ENCODE measurements at regions not wholly inside any gene's neighbourhood (a gene's known extent, or its start where the extent isn't known, plus 50 kb on each side); places are given as distances from the start of the nearest gene placed in this dataset.
"Not testable (repeated sequence)": the region's sequence is repeated elsewhere in the genome, so short reads cannot be mapped to it uniquely, and the experiment has no call there.

DNA sequence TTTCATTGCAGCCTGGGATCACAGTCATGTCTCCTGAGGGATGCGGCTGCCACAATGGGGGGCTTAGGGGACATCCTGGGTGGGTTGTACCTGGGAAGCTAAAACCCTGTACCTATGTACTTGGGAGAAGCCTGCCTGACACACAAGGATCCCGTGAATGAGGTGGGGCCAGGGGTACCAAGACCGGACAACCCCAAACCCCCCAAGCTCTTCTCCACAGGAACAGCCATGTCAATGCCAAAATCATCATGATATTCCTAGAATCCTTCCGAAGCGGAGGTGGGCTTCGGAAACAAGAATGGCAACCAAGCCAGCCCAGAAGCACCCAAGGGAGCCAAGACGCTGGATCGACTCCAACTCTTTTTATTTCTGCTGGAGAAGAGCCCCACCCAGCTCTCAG is 260.3 kb upstream of the TCERG1L start:
- H3K27ac Mint-ChIP-seq: no peak overlapping the region
- no peaks in the 10 kb centered on the region for H3K36me3 Mint-ChIP-seq (ENCODE audit: low read depth)
- no peaks in the 10 kb centered on the region for H3K4me1 Mint-ChIP-seq (ENCODE audit: low read depth)
- no peaks in the 10 kb centered on the region for H3K9me3 Mint-ChIP-seq
- H3K27me3 Mint-ChIP-seq: no peaks in the 10 kb centered on the region
- DNase-seq: no peak
- H3K4me3 Mint-ChIP-seq: no peak overlapping the region

DNA sequence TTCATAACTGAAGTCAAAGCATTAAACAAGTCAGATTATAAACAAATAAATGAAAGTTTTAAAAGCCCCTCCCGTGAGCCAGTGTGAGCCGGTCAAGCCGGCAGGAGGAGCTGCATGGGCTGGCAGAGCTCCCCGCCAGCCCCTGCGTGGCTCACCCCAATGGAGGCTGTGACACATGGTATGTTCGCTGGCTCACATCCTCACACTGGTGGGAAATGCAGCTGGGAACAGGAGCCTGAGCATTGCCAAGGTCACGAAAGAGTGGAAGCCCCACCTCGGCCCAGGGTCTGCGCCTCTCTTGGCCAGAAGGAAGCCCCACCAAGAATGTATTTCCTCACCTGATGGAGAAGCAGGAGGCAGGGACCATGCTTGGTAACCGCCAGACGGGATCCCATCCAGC is 261.7 kb upstream of the TCERG1L start:
- no peaks in the 10 kb centered on the region for H3K27me3 Mint-ChIP-seq
- no peak for DNase-seq
- H3K4me1 Mint-ChIP-seq (ENCODE audit: low read depth): no peaks in the 10 kb centered on the region
- H3K9me3 Mint-ChIP-seq: no peaks in the 10 kb centered on the region
- H3K36me3 Mint-ChIP-seq (ENCODE audit: low read depth): no peaks in the 10 kb centered on the region
- no peak overlapping the region for H3K4me3 Mint-ChIP-seq
- no peak overlapping the region for H3K27ac Mint-ChIP-seq

GRCh38 chr10:131573707-131574106 is 262.2 kb upstream of the TCERG1L start:
- Mint-ChIP-seq H3K4me1 (ENCODE audit: low read depth) (no peaks in the 10 kb centered on the region), H3K27me3 (no peaks in the 10 kb centered on the region), H3K36me3 (ENCODE audit: low read depth) (no peaks in the 10 kb centered on the region), H3K9me3 (no peaks in the 10 kb centered on the region), H3K27ac (no peak overlapping the region), H3K4me3 (no peak overlapping the region)
- DNase-seq: no peak

GRCh38 chr10:131574363-131574706 is 262.8 kb upstream of the TCERG1L start:
- no peak overlapping the region for H3K27ac Mint-ChIP-seq
- H3K9me3 Mint-ChIP-seq: no peaks in the 10 kb centered on the region
- H3K4me1 Mint-ChIP-seq (ENCODE audit: low read depth): no peaks in the 10 kb centered on the region
- H3K36me3 Mint-ChIP-seq (ENCODE audit: low read depth): no peaks in the 10 kb centered on the region
- no peak overlapping the region for H3K4me3 Mint-ChIP-seq
- DNase-seq: no peak
- H3K27me3 Mint-ChIP-seq: no peaks in the 10 kb centered on the region

- Mint-ChIP-seq H3K4me3 (no peak overlapping the region), H3K4me1 (ENCODE audit: low read depth) (no peaks in the 10 kb centered on the region), H3K27ac (no peak overlapping the region), H3K27me3 (no peaks in the 10 kb centered on the region), H3K9me3 (no peaks in the 10 kb centered on the region), H3K36me3 (ENCODE audit: low read depth) (no peaks in the 10 kb centered on the region)
- no peak for DNase-seq
These were observed 263.3 kb upstream of the TCERG1L start for GRCh38 chr10:131574707-131575430.

DNA sequence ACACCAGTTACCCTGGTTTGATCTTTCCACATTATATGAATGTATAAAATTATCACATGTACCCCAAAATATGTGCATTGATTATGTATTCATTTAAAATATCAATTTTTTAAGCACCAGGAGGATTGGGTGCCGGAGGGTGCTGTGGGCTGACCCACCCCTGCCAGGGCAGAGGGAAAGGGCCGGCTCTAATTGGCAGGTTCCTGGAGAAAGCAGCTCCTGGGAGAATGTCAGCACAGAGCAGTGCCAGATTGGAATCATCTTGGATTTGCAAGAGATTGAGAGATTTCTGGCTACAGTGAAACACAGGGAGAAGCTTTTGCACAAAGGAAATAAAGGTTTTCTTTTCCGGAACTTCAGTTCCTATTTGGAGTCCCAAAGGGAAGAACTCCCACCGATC is 264.4 kb upstream of the TCERG1L start:
- Mint-ChIP-seq H3K4me1 (ENCODE audit: low read depth) (no peaks in the 10 kb centered on the region), H3K36me3 (ENCODE audit: low read depth) (no peaks in the 10 kb centered on the region), H3K27ac (no peak overlapping the region), H3K27me3 (no peaks in the 10 kb centered on the region), H3K9me3 (no peaks in the 10 kb centered on the region), H3K4me3 (no peak overlapping the region)
- DNase-seq: no peak

GRCh38 chr10:131576341-131577177 is 265.0 kb upstream of the TCERG1L start:
- H3K4me1 Mint-ChIP-seq (ENCODE audit: low read depth): no peaks in the 10 kb centered on the region
- no peaks in the 10 kb centered on the region for H3K27me3 Mint-ChIP-seq
- no peak for DNase-seq
- H3K9me3 Mint-ChIP-seq: no peaks in the 10 kb centered on the region
- no peak overlapping the region for H3K27ac Mint-ChIP-seq
- H3K4me3 Mint-ChIP-seq: no peak overlapping the region
- H3K36me3 Mint-ChIP-seq (ENCODE audit: low read depth): no peaks in the 10 kb centered on the region

DNA sequence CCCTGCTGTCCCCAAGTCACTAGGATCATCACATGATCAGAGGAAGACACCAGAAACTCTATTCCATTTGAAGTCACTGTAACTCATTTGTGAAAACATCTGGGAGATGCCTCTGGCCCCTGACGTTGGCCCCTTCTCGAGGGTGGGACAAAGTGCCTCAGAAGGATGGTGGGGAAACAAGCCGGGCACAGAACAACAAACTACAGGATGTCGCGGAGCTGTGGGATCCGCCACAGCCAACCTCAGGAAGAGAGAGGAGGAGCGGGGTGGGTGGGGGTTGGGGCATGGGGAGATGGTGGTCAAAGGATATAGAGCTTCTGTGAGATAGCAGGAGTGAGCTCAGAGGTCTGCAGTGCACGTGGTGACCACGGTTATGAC is 265.6 kb upstream of the TCERG1L start:
- DNase-seq: no peak
- no peak overlapping the region for H3K4me3 Mint-ChIP-seq
- no peaks in the 10 kb centered on the region for H3K9me3 Mint-ChIP-seq
- H3K27ac Mint-ChIP-seq: no peak overlapping the region
- H3K4me1 Mint-ChIP-seq (ENCODE audit: low read depth): no peaks in the 10 kb centered on the region
- H3K27me3 Mint-ChIP-seq: no peaks in the 10 kb centered on the region
- no peaks in the 10 kb centered on the region for H3K36me3 Mint-ChIP-seq (ENCODE audit: low read depth)

GRCh38 chr10:131577786-131578471 is 266.4 kb upstream of the TCERG1L start:
- H3K9me3 Mint-ChIP-seq: no peaks in the 10 kb centered on the region
- no peak overlapping the region for H3K4me3 Mint-ChIP-seq
- H3K4me1 Mint-ChIP-seq (ENCODE audit: low read depth): no peaks in the 10 kb centered on the region
- no peak overlapping the region for H3K27ac Mint-ChIP-seq
- no peak for DNase-seq
- H3K36me3 Mint-ChIP-seq (ENCODE audit: low read depth): no peaks in the 10 kb centered on the region
- no peaks in the 10 kb centered on the region for H3K27me3 Mint-ChIP-seq

DNA sequence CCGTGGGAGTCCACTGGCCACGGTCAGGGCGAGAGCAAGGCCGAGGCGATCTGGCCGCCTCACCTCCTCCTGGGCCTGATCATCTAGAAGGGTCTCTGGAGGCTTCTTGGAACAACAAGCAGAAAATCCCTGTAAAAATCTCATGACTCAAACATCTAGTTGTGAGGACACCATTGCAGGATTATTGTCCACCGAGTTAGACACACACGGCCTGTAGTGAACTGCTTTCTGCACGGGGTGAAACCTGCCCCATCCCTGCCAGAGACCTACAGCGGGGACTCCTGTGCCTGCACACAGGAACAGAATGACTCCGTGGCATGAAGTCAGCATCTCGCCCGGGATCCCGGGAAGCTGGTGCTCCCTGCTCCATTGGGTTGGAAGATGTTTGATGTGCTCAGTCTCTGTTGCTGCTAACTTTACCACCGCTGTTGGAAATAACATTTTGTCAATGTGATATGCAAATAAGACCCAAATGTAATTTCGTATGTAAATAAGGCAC is 267.0 kb upstream of the TCERG1L start:
- H3K27me3 Mint-ChIP-seq: no peaks in the 10 kb centered on the region

DNA sequence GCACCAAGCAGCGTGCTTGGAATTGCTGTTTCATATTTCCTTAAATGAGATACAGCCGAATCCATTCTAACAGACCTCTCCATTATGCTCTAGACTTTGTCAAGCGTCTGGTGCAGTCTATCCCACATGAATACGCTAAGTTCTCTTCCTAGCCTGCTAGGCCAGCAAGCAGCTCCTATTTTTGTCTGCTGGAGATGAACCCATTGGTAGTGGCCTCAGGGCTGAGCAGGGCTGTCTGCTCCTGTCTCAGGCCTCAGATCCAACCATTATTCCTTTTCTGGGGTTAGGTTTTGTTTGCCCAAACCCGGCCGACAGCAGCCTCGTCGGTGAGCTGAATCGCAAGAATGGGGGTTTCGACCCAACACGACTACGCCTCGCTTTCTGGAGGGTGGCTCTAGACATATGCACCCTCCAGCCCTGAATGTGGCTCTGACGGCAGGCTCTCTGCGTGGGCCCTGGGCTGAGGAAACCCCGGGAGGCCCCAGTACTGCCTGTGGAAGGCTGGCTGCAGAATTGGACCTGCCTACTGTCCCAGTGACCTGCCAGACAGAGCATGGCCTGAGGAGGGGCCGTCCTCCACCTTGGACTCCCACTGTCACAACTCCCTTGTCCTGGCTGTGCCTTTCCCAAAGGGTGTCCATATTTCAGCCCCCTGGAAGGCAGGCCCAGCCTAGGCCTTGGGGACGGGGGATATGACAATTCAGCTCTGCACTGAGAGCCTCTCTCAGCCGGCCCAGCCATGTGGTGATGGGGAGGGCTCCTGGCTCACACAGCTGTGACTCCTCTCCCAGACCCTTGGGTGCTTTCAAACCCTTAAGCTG is 267.9 kb upstream of the TCERG1L start:
- Mint-ChIP-seq H3K4me3 (no peak overlapping the region), H3K36me3 (ENCODE audit: low read depth) (no peaks in the 10 kb centered on the region), H3K9me3 (no peaks in the 10 kb centered on the region), H3K27ac (no peak overlapping the region), H3K4me1 (ENCODE audit: low read depth) (no peaks in the 10 kb centered on the region), H3K27me3 (no peaks in the 10 kb centered on the region)
- DNase-seq: no peak

More for the DNA sequence above, 267.0 kb upstream of the TCERG1L start:
- Mint-ChIP-seq H3K27ac (no peak overlapping the region), H3K4me1 (ENCODE audit: low read depth) (no peaks in the 10 kb centered on the region), H3K9me3 (no peaks in the 10 kb centered on the region), H3K4me3 (no peak overlapping the region), H3K36me3 (ENCODE audit: low read depth) (no peaks in the 10 kb centered on the region)
- DNase-seq: no peak

DNA sequence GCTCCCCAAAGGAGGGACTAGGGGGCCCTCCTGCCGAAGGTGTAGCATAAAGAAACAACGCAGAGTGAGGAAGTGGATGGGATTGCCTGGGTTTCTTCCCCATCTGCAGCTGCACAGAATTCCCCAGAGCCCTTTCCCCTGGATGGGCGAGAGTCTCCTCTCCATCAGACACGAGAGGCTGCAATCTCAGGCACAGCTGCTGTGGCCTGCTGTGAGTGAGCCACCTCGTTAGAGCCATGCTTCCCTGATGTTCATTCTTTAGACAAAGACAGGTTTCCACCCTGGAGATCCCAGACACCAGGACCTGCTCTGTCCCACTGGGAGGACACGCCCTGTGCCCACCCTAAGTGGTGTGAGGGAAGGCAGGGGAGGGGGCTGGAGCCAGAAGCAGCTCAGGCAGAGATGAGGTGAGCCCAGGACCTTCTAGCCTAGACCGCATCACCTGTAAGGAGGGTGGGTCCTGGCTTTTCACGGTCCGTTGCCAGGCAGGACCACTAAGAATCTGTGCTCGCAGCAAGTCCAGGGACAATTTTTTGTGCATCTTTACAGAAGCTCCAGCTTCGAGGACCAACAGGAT is 268.6 kb upstream of the TCERG1L start:
- DNase-seq: no peak
- H3K4me3 Mint-ChIP-seq: no peak overlapping the region
- H3K9me3 Mint-ChIP-seq: no peaks in the 10 kb centered on the region
- H3K4me1 Mint-ChIP-seq (ENCODE audit: low read depth): no peaks in the 10 kb centered on the region
- no peaks in the 10 kb centered on the region for H3K27me3 Mint-ChIP-seq
- H3K27ac Mint-ChIP-seq: no peak overlapping the region
- no peaks in the 10 kb centered on the region for H3K36me3 Mint-ChIP-seq (ENCODE audit: low read depth)

- no peak overlapping the region for H3K27ac Mint-ChIP-seq
- no peak overlapping the region for H3K4me3 Mint-ChIP-seq
- peaks cover 2% of the 10 kb centered on the region for H3K27me3 Mint-ChIP-seq
- DNase-seq: no peak
- no peaks in the 10 kb centered on the region for H3K36me3 Mint-ChIP-seq (ENCODE audit: low read depth)
- no peaks in the 10 kb centered on the region for H3K9me3 Mint-ChIP-seq
- no peaks in the 10 kb centered on the region for H3K4me1 Mint-ChIP-seq (ENCODE audit: low read depth)
These were observed 269.2 kb upstream of the TCERG1L start for GRCh38 chr10:131580674-131581073.

DNA sequence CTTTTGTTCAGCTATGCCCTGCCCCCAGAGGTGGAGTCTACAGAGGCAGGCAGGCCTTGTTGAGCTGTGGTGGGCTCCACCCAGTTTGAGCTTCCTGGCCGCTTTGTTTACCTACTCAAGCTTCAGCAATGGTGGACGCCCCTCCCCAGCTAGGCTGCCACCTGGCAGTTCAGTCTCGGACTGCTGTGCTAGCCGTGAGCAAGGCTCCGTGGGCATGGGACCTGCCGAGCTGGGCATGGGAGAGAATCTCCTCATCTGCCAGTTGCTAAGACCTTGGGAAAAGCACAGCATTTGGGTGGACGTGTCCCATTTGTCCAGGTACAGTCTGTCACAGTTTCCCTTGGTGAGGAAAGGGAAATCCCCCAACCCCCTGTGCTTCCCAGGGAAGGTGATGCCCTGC is 270.0 kb upstream of the TCERG1L start:
- H3K36me3 Mint-ChIP-seq (ENCODE audit: low read depth); H3K9me3 Mint-ChIP-seq; H3K27me3 Mint-ChIP-seq; H3K27ac Mint-ChIP-seq; H3K4me3 Mint-ChIP-seq; DNase-seq; H3K4me1 Mint-ChIP-seq (ENCODE audit: low read depth): not testable (repeated sequence)
